8988T (cell line): ENCODE measurements at regions not wholly inside any gene's neighbourhood (a gene's known extent, or its start where the extent isn't known, plus 50 kb on each side); places are given as distances from the start of the nearest gene placed in this dataset.

Source experiments
- DNase-seq: peaks from one replicate; pipeline ENCODE4 v3.0.0; 2011

- no peak for DNase-seq
These were observed 251.7 kb upstream of the ARGLU1 start for GRCh38 chr13:106819413-106820180.

GRCh38 chr13:106818971-106819370 lies 251.0 kb upstream of the ARGLU1 start:
- DNase-seq, result no peak

- no peak for DNase-seq
These were observed 247.6 kb upstream of the ARGLU1 start for GRCh38 chr13:106815545-106815944.

- DNase-seq, result no peak
These were observed 246.5 kb upstream of the ARGLU1 start for GRCh38 chr13:106814463-106814862.

- DNase-seq, result no peak
These were observed 242.1 kb upstream of the ARGLU1 start for GRCh38 chr13:106810069-106810468.

GRCh38 chr13:106804991-106805390 lies 237.1 kb upstream of the ARGLU1 start:
- DNase-seq, result no peak

- DNase-seq, result no peak
These were observed 235.0 kb upstream of the ARGLU1 start for GRCh38 chr13:106802917-106803316.

- DNase-seq, result no peak
These were observed 231.9 kb upstream of the ARGLU1 start for GRCh38 chr13:106799781-106800335.

- no peak for DNase-seq
These were observed 229.2 kb upstream of the ARGLU1 start for GRCh38 chr13:106797081-106797640.

- DNase-seq, result no peak
These were observed 228.5 kb upstream of the ARGLU1 start for GRCh38 chr13:106796280-106797047.

GRCh38 chr13:106795847-106796246 lies 227.9 kb upstream of the ARGLU1 start:
- DNase-seq, result no peak

GRCh38 chr13:106794117-106794516 lies 226.2 kb upstream of the ARGLU1 start:
- no peak for DNase-seq

GRCh38 chr13:106789911-106790310 lies 222.0 kb upstream of the ARGLU1 start:
- DNase-seq, result no peak

GRCh38 chr13:106786006-106786563 lies 218.1 kb upstream of the ARGLU1 start:
- no peak for DNase-seq

GRCh38 chr13:106774621-106775020 lies 206.7 kb upstream of the ARGLU1 start:
- DNase-seq, result no peak

- no peak for DNase-seq
These were observed 204.2 kb upstream of the ARGLU1 start for GRCh38 chr13:106772006-106772601.

GRCh38 chr13:106768991-106769390 lies 201.1 kb upstream of the ARGLU1 start:
- DNase-seq, result no peak

GRCh38 chr13:106762708-106763107 lies 194.8 kb upstream of the ARGLU1 start:
- no peak for DNase-seq

- no peak for DNase-seq
These were observed 188.5 kb upstream of the ARGLU1 start for GRCh38 chr13:106756446-106756845.

- no peak for DNase-seq
These were observed 187.6 kb upstream of the ARGLU1 start for GRCh38 chr13:106755542-106755941.

GRCh38 chr13:106753251-106753650 lies 185.3 kb upstream of the ARGLU1 start:
- DNase-seq, result no peak

- DNase-seq, result no peak
These were observed 184.7 kb upstream of the ARGLU1 start for GRCh38 chr13:106752584-106753170.

- DNase-seq, result no peak
These were observed 180.8 kb upstream of the ARGLU1 start for GRCh38 chr13:106748785-106749184.
